GM18502 (cell line): ENCODE measurements at regions not wholly inside any gene's neighbourhood (a gene's known extent, or its start where the extent isn't known, plus 50 kb on each side); places are given as distances from the start of the nearest gene placed in this dataset.
"Not testable (repeated sequence)": the region's sequence is repeated elsewhere in the genome, so short reads cannot be mapped to it uniquely, and the experiment has no call there.

Experiments
- ATAC-seq: cut with Tn5 transposase; IDR thresholded peaks from one replicate; pipeline ENCODE4 v1.9.1; 2021; ENCODE audit warnings: mild to moderate bottlenecking; ENCODE audit not compliant: unreplicated experiment, poor library complexity

DNA sequence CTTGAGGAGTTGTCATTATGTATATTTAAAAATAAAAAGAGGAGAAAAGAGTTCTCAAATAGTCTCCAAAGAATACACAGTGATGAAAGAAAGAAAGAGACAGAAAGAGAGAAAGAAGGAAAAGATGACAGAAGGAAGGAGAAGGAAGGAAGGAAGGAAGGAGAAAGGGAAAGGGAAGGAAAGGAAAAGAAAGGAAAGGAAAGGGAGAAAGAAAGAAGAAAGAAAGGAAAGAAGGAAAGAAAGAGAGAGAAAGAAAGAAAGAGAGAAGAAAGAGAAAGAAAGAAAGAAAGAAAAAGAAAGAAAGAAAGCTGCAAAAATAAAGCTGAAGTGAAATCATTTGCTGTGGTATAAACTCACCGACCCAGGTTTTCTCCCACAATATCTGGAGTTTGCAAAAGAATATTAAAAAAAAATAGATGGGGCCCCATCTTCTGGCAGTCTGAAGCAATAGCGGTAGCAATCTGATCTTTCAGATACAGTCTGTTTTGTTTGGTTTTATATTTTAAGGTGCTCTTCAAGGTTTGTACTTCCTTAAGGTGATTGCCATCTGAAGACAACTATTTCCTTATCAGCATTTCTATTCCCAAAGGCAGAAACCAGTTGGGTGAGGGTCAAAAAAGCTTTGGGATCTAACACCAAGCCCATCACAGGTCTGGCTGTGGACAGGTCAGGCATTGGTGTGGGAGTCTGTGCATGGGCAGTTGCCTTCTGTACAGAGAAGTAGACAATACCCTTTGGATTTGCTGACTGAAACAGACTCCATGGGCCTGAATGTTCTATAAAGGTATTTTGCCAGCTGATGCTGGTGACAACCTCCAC lies 160.4 kb downstream of the CPEB2 start:
- peak; percentile 68 for ATAC-seq

DNA sequence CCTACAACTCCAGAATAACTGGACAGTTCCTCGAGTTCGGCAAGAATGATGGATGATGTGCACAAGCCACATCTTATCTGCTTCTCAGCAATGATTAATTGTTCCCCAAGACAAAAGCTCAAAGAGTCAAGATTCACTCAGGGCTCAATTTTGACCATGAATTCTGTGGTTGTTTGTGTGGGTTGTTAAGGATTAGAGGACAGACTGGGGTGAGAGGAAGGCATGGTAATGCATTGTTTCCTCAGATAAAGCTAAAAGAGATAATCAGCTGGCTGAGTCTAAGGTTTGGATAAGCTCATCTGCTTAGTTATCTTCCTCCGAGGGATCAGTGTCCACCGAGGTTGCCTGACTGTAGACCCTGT lies 161.0 kb downstream of the CPEB2 start:
- no peak for ATAC-seq

DNA sequence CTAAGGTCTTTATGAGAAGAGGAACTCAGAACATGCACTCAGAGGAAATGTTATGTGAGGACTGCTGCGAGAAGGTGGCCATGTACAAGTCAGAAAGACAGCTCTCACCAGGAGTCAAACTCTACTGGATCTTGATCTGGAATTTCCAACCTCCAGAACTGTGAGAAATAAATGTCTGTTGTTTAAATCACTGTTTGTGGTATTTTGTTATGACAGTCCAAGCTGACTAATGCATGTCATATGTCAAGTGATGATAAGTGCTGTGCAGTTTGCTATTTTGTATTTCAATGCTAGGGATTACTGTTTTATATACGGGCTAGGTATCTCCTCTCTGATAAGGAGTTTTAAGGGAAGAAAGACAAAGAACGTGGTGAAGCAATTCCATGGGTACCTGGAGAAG lies 162.3 kb downstream of the CPEB2 start:
- no peak for ATAC-seq

DNA sequence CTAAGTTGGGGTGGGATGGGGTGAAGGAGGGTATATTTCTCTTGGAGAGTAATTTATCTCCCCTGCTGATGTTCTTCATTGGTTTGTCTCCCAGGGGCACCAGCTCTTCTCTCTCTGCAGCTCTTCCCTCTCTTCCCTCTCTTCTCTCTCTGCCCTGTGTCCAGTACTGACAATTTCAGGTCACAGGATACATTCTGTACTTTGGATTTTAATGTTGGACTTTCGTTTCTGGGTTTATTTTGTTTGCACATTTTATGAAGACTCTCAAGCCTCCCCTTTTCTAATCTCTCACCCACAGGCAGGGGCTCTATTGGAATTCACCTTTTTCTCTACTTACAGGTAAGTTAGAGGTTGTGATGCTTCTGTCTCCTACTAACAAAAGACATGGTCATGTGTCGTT lies 165.5 kb downstream of the CPEB2 start:
- ATAC-seq = no peak

DNA sequence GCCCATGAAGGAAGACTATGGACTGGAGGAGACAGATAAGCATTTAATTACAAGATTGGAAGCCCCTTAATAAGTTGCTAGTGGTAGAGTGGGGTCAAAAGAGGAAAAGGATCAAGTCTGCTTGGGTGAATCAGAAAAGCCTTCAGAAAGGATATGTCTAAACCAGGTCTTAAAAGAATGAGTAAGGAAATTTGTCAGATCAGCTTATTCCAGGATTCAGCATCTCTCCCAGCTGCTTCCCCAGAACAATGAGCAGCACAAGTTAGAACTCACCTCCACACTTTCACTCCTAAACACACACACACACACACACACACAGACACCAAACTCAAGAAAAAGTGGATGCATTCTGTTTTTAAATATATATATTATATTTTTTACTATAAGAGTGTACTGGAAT lies 166.5 kb downstream of the CPEB2 start:
- no peak for ATAC-seq

DNA sequence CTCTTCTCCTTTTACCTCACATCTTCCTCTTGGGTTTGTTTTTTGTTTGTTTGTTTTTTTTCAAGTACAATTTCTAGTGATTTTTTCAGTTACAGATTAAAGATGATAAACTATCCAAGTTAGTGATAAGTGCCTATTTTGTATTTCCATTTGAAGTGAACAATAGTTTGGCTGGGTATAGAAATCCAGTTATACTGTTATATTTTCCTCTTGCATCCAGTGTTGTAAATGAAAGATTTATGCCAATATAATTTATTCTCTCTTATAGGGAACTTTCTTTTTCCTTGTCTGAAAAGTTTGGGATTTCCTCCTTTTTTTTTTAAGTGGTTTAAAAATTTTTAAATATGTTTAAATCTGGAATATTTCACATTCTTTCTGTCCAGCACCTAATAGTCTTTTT lies 169.4 kb downstream of the CPEB2 start:
- no peak for ATAC-seq

DNA sequence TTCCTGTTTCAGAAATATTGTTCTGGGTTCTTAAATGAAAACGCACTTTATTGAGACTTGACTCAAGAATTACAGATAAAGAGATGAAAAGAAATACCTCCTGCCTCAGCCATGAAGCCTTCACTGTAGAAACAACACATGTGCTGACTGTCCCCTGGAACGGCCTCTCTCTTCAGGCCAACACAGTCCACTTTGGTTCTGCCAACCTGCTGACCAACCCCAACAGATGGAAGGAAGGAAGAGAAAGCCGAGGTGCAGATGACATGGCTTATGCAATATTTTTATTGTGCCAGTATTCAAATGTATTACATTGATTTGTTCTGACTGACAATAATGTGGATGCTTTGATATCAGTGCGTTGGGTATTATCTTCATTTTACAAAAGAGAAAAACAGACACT lies 171.0 kb downstream of the CPEB2 start:
- no peak for ATAC-seq

DNA sequence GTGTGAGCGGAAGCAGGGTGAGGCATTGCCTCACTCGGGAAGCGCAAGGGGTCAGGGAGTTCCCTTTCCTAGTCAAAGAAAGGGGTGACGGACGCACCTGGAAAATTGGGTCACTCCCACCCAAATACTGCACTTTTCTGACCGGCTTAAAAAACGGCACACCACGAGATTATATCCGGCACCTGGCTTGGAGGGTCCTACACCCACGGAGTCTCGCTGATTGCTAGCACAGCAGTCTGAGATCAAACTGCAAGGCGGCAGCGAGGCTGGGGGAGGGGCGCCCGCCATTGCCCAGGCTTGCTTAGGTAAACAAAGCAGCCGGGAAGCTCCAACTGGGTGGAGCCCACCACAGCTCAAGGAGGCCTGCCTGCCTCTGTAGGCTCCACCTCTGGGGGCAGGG lies 171.9 kb downstream of the CPEB2 start:
- not testable (repeated sequence) for ATAC-seq

DNA sequence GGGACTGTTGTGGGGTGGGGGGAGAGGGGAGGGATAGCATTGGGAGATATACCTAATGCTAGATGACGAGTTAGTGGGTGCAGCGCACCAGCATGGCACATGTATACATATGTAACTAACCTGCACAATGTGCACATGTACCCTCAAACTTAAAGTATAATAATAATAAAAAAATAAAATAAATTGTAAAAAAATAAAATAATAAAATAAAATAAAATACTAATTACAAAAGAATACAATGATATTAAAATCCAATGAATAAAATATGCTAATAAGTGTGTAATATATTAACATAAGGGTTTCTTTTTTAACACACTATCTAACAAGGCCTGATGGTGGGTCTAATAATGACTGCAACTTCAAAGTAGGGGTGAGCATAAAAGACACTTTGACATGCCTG lies 177.6 kb downstream of the CPEB2 start:
- ATAC-seq = not testable (repeated sequence)

DNA sequence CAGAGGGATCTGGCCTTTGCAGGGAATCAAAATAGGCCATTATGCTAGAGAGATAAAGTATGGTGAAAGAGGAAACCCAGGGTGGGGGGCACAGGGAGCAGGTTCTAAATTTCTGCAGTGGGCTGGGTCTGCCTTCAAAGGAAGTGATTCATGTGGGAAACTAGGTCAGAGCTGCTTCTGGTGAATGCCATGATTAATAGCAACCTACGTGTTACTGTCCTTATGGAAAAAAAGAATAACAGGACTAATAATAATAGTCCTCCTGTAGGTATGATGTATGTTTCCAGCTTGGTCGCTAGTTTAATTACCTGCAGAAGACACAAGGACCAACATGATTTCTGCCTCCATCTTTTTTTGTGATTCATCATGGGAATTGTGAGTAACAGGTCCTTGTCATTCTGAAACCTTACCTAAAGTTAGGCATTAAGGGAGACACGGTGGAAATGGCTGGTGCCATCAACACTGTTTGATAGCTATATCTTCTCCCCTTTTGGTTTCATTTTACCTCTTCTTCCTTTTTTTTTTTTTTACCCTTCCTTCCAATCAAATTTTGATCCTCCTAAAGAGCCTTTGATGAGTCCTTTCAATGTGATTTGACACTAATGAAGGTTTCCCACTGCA lies 180.4 kb downstream of the CPEB2 start:
- no peak for ATAC-seq

DNA sequence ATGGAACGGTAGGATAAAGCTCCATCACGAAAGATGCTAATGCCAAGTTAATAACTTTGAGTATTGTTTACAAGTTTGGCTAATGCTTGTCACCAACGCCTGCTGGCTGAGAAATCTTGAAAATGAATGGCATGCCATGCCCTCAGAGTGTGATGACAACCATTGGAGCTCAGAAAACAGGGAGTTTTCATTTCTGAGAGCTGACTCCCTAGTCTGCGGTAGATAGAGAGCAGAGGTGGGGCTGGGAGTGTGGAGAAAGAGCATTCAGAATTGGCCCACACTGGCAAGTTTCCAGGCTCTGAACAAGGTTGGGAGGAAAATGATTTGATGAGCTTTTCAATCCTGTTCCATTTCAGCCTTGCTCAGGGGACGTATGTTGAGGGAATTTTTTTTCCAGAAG lies 183.9 kb downstream of the CPEB2 start:
- ATAC-seq = no peak

DNA sequence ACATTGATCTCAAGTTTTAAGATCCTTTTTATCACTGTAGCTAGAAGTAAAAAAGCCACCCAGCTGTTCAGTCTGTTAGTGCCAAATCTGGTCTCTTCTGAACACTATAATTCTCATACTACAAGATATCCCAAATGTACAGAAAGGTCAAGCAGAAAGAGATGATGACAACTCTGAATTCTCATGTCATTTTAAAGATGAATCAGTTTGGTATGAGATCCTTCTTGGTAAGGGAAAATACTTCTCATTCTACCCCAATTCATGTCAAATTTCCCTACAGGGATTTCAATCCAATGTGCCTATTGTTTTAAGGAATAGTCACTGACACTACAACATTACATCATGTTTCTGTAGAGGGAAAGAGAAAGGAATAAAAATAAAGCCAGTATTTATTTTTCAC lies 184.5 kb downstream of the CPEB2 start:
- no peak for ATAC-seq

DNA sequence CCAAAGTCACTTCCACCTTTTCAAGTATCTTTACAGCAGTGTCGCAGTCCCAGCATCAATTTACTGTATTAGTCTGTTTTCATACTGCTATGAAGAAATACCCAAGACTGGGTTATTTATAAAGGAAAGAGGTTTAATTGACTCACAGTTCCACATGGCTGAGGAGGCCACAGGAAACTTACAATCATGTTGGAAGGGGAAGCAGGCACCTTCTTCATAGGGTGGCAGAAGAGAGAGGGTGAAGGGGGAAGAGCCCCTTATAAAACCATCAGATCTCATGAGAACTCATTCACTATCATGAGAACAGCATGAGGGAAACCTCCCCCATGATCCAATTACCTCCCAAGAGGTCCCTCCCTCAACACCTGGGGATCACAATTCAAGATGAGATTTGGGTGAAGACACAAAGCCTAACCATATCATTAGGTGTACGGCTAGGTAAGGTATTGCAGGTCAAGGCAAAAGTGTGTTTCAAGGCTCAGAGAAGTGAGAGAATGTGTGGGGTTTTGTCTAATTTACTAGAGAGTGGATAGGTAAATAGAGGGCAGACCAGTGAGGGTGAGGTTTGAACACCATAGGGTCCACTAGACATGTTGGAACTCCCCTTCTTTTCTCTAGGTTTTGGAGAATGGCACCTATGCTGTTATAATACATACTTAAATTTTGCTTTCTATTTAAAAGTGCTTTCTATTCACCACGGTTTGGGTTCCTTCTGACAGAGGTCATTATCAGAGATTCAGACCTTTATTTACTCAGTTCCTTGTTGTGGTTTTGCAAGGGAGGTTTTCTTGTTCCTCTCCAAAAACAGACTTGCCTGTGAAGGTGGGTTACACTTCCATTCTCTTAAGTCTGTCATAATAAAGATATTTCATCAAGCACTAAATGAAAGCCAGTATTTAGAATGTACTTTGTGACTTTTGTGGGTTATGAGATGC lies 186.6 kb downstream of the CPEB2 start:
- peak; percentile 56 for ATAC-seq

DNA sequence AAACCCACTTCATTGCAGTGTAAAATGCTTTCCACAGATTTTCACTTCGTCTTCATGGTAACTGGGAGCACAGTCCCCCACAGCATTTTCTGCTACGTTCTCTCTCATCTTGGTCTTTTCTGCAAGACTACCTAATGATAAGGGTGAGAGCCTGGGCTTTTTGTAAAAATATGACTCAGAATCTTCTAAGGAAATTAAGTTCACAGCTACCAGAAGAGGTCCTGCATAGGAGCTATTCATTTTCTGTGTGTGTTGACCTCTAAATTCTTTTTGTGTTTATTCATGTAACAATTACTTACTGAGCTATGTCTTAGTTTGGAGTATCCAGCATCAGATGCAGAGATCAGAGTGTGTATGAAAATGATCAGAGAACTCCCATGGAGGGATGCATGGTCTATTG lies 192.2 kb downstream of the CPEB2 start:
- ATAC-seq = no peak

DNA sequence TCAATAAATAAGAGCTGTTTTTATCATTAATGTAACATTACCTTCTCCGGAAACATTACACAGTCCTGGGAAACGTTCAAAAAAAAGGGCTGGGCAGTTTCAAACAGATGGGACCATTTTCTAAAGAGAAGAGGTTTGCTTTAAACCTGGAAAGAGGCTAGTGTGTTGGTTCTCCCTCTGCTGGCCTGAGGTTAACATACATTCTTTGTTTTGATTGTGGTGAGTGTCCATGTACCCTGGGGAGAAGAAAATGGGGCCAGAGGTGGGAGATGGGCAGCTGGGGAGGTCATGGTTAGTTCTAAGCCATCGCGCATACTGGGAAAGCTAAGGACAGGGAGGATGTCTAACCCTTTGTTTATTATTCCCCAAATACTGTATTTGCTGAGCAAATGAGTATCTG lies 194.7 kb downstream of the CPEB2 start:
- no peak for ATAC-seq

DNA sequence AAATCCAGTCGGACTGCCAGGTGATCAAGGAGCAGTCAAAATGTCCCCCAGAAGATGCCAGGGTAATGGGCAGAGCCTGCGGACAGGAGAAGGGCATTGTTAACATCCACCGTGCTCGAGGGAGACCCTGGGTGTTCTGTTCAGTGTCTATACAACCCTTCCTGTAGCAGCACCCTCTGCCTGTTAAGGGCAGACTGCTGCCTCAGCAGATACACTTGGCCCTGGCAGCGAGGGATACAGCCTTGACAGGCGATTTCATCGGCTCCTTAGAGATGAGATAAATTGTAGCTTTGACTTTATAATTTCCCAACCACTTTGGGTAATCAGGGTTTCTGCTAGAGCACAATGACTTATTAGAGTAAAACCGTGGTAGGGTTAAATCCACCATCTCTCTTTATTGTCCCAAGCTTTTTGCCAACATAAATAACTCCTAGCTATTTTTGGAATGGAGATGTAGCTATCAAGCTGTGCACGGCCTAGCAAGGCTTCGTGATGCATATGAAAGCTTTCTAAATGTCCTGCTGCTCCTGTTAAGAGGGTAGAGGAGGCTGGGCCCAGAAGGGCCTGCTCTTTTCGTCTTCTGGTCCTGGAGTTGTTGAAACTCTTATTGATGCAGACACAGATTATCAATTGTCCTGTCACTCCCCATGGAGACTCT lies 195.9 kb downstream of the CPEB2 start:
- ATAC-seq = no peak

DNA sequence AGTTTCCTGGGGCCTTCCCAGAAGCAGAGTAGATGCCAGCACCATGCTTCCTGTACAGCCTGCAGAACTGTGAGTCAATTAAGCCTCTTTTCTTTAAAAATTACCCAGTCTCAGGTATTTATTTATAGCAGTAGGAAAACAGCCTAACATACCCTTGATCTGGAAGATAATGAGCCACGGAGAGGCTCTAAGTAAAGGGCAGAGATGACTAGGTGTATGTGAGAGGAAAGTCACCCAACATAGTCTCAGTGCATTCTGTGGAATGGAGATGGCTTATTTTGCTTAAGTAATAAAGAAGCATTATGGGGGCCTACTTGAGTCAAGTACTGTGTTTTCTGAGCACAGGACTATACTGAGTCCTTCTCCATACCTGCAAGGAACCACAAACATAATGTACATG lies 199.5 kb downstream of the CPEB2 start:
- ATAC-seq = no peak

DNA sequence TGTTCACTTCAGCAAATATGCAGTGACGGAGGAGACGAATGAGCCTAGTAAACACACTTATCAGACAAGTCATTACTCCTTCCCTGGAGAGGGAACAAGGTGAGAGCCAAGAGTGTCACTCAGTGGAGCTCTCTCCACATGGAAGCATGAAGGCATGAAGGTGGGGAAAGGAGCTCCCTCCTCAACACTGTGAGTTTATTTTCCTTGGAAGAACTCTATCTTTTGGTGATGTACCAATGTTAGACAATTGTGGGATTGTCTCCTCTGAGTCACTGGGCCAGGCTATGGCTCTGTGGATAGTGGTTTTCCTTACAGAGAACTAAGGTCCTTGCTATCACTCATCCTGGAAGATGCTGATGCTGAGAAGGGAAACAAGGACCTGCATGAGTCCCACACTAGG lies 200.2 kb downstream of the CPEB2 start:
- ATAC-seq = no peak

DNA sequence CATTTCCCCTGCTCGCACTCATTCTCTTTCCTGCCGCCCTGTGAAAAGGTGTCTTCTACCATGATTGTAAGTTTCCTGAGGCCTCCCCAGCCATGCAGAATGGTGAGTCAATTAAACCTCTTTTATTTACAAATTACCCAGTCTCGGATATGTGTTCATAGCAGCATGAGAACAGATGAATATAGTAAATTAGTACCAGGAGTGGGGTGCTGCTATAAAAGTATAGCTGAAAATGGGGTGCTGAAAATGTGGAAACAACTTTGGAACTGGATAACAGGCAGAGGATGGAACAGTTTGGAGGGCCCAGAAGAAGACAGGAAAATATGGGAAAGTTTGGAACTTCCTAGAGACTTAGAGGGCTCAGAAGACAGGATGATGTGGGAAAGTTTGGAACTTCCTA lies 204.2 kb downstream of the CPEB2 start:
- not testable (repeated sequence) for ATAC-seq

DNA sequence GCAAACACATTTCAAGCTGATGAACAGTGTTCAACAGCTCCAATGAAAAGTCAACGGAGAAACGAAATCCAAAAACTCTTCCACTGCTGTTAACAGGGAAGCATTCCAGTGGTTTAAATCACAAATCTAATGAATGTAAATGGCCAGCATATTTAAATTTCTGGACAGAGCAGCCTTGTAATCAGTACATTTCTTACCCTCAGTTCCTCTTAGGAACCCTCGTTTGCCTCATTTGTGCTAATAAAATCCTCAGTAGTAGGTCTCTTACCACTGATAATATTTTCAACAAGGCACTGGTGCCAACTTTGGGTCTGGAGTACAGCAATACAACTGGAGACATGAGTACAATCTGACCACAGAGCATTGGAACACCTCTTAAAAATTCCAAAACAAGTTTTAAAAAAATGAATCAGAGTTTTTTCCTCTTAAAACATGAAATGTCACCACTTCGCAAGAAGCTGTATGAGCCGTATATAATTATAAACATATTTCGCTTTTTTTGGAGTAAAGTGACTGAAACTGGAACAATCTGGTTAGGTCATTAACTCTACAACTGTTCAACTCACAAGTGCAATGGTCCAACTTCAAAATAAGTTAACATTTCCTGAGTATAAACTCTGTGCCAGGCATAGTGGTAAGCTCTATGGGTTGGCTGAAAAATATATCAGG lies 211.2 kb downstream of the CPEB2 start:
- no peak for ATAC-seq
